Keratinocyte (primary cell): ENCODE measurements at regions not wholly inside any gene's neighbourhood (a gene's known extent, or its start where the extent isn't known, plus 50 kb on each side); places are given as distances from the start of the nearest gene placed in this dataset.

Experiments
- EZH2 ChIP-seq: IDR thresholded peaks from one replicate; pipeline ENCODE4 v1.6.1; 2012; ENCODE audit warnings: inconsistent platforms, mild to moderate bottlenecking, low read length, moderate library complexity
- TF ChIP-seq, protein P1 (sequence below), 3 experiments: IDR thresholded peaks in 1 of 3; conservative IDR thresholded peaks in 1 of 3; optimal IDR thresholded peaks in 1 of 3; 2 replicates in 2 of 3; 3 replicates in 1 of 3; pipeline versions ENCODE3 to v1.5.1; 2011; ENCODE audit warnings: low read length in 3 of 3, mild to moderate bottlenecking in 3 of 3, moderate library complexity in 2 of 3, control low read depth in 1 of 3, inconsistent platforms in 1 of 3; ENCODE audit not compliant: insufficient read depth in 2 of 3; ENCODE audit errors: extremely low read depth in 1 of 3

DNA sequence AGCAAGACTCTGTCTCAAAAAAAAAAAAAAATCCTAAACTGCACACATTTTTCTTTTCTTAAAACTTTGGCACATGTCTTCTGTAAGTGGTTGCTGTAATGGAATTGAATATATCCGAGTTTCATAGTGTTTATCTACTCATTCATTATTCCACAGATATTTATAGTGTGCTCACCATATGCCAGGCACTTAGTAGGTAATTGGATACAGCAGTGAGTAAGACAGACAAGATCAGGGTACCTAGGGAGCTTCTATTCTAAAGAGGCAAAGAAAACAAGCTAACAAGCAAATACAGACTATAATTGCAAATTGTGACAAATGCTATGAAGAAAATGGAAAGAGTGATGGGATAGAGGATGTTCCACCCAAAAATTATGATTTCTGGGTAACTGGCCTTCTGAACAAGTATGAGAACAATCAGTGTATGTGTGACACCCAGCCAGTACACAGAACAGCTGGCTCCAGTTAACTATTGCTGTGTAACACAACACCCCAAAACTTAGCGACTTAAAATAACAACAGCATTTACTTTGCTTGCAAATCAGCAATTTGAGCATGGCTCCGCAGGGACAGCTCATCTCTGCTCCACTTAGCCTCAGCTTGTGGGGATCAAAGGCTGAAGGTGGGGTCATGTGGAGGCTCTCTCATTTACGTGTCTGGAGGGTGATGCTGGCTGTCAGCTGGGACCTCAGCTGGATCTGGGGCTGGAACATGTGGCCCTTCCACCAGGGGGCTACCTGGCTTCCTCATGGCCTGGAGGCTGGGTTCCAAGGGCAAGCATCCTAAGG, 224.9 kb downstream of the INSIG2 start:
- TF ChIP-seq, protein P1, sequence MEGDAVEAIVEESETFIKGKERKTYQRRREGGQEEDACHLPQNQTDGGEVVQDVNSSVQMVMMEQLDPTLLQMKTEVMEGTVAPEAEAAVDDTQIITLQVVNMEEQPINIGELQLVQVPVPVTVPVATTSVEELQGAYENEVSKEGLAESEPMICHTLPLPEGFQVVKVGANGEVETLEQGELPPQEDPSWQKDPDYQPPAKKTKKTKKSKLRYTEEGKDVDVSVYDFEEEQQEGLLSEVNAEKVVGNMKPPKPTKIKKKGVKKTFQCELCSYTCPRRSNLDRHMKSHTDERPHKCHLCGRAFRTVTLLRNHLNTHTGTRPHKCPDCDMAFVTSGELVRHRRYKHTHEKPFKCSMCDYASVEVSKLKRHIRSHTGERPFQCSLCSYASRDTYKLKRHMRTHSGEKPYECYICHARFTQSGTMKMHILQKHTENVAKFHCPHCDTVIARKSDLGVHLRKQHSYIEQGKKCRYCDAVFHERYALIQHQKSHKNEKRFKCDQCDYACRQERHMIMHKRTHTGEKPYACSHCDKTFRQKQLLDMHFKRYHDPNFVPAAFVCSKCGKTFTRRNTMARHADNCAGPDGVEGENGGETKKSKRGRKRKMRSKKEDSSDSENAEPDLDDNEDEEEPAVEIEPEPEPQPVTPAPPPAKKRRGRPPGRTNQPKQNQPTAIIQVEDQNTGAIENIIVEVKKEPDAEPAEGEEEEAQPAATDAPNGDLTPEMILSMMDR (optimal IDR thresholded peaks at IDR 0.05 in 1 of 3, IDR thresholded peaks at IDR 0.05 in 1 of 3, conservative IDR thresholded peaks at IDR 0.05 in 1 of 3; ENCODE audit: extremely low read depth in 1 of 3, insufficient read depth in 2 of 3, low read length in 3 of 3), result no peak
- no peak for TF ChIP-seq EZH2
